ENCODE measurements at regions not wholly inside any gene's neighbourhood (a gene's known extent, or its start where the extent isn't known, plus 50 kb on each side); places are given as distances from the start of the nearest gene placed in this dataset.

DNA sequence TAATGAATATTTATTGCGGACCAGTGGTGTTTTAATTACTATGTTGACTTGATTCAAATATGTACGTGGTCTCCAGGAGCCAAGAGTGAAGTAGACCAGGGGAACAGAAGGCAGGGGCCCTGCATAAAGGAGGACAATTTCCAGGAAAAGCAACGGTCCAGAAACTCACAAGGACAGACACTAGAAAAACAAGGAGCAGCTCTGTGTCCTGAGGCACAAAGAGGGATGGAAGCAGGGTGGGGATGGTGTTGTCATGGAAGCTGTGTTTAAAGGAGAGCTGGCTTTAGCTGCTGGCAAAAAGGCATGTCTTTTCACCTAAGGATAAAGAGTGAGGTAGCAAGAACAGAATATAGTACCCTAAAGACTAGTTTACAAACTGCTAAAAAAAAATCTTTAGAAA, 254.1 kb upstream of the TENM3 start:
- Histone ChIP-seq H3K4me2 (ENCODE audit: low read length) (no peak overlapping the region), H2AFZ (ENCODE audit: low read depth, low read length) (no peak overlapping the region), H3K36me3 (ENCODE audit: insufficient read depth, low read length) (no peaks in the 10 kb centered on the region), H3K79me2 (ENCODE audit: insufficient read depth, low read length) (no peaks in the 10 kb centered on the region), H3K27me3 (ENCODE audit: insufficient read depth, low read length) (no peaks in the 10 kb centered on the region), H3K9ac (ENCODE audit: low read length) (no peak overlapping the region), H3K4me3 (ENCODE audit: insufficient read depth, low read depth, low read length) (no peak overlapping the region), H3K4me1 (ENCODE audit: insufficient read depth, low read length) (no peaks in the 10 kb centered on the region), H3K27ac (ENCODE audit: low read depth, low read length) (no peak overlapping the region), H4K20me1 (ENCODE audit: insufficient read depth, low read length) (no peaks in the 10 kb centered on the region), H3K9me3 (ENCODE audit: insufficient read depth, low read depth, low read length) (no peaks in the 10 kb centered on the region)
- Mint-ChIP-seq H3K27ac (ENCODE audit: unreplicated experiment) (no peak overlapping the region), H3K36me3 (ENCODE audit: low read depth, unreplicated experiment) (peaks cover 3% of the 10 kb centered on the region), H3K4me1 (ENCODE audit: low read depth, unreplicated experiment) (no peaks in the 10 kb centered on the region), H3K9me3 (ENCODE audit: unreplicated experiment) (no peaks in the 10 kb centered on the region), H3K27me3 (ENCODE audit: low read depth, unreplicated experiment) (peaks cover 2% of the 10 kb centered on the region), H3K4me3 (ENCODE audit: unreplicated experiment) (no peak overlapping the region)
- DNase-seq (ENCODE audit: low read depth): no peak
- no peak for FAIRE-seq
- TF ChIP-seq, protein P1, sequence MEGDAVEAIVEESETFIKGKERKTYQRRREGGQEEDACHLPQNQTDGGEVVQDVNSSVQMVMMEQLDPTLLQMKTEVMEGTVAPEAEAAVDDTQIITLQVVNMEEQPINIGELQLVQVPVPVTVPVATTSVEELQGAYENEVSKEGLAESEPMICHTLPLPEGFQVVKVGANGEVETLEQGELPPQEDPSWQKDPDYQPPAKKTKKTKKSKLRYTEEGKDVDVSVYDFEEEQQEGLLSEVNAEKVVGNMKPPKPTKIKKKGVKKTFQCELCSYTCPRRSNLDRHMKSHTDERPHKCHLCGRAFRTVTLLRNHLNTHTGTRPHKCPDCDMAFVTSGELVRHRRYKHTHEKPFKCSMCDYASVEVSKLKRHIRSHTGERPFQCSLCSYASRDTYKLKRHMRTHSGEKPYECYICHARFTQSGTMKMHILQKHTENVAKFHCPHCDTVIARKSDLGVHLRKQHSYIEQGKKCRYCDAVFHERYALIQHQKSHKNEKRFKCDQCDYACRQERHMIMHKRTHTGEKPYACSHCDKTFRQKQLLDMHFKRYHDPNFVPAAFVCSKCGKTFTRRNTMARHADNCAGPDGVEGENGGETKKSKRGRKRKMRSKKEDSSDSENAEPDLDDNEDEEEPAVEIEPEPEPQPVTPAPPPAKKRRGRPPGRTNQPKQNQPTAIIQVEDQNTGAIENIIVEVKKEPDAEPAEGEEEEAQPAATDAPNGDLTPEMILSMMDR (IDR thresholded peaks at IDR 0.05; ENCODE audit: insufficient read depth, low read depth, low read length): no peak
- TF ChIP-seq EZH2 (IDR thresholded peaks at IDR 0.05; ENCODE audit: insufficient read depth, low read length): no peak

DNA sequence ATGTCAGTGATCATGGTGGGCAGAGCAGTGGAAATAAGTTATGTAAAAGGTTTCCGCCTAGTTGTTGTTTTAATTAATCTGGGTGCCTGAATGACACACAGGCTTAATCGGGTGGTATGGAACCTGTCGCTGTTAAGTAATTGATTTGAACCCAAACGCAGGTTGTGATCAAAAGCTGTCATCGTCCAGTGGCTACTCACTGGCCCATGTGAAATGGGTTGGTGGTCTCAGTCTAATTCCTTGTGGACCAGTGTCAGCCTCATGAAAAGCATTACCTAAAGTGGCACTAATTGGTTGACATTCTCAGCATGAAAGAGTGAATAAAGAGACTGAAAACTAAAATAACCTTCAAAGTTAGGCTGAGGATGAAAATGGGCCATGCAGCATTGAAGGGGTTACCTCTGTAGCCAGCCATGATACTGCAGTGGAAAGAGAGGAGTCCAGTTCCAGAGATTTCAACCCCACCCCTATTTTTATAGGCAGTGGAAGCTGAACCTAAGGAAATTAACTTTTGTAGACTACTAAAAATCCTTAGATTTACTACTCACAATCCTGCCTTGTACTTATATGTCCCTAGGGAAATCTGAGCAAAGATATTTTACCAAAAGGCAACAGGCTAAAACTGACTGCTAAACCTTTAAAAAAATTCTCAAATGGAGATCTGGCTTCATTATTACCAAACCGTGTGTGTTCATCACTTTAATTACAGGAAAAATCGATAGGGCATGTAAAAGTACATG, 251.7 kb upstream of the TENM3 start:
- H3K36me3 Mint-ChIP-seq (ENCODE audit: low read depth, unreplicated experiment): peaks cover under 1% of the 10 kb centered on the region
- H3K27me3 Mint-ChIP-seq (ENCODE audit: low read depth, unreplicated experiment): peaks cover 2% of the 10 kb centered on the region
- Histone ChIP-seq H3K79me2 (ENCODE audit: insufficient read depth, low read length) (no peaks in the 10 kb centered on the region), H3K4me3 (ENCODE audit: insufficient read depth, low read depth, low read length) (no peak overlapping the region), H3K4me1 (ENCODE audit: insufficient read depth, low read length) (no peaks in the 10 kb centered on the region), H3K4me2 (ENCODE audit: low read length) (no peak overlapping the region), H3K36me3 (ENCODE audit: insufficient read depth, low read length) (no peaks in the 10 kb centered on the region), H3K27me3 (ENCODE audit: insufficient read depth, low read length) (no peaks in the 10 kb centered on the region), H3K9me3 (ENCODE audit: insufficient read depth, low read depth, low read length) (no peaks in the 10 kb centered on the region), H3K9ac (ENCODE audit: low read length) (no peak overlapping the region), H4K20me1 (ENCODE audit: insufficient read depth, low read length) (no peaks in the 10 kb centered on the region), H3K27ac (ENCODE audit: low read depth, low read length) (no peak overlapping the region), H2AFZ (ENCODE audit: low read depth, low read length) (no peak overlapping the region)
- H3K9me3 Mint-ChIP-seq (ENCODE audit: unreplicated experiment): no peaks in the 10 kb centered on the region
- TF ChIP-seq, protein P1 (IDR thresholded peaks at IDR 0.05; ENCODE audit: insufficient read depth, low read depth, low read length): no peak
- no peak for TF ChIP-seq EZH2 (IDR thresholded peaks at IDR 0.05; ENCODE audit: insufficient read depth, low read length)
- no peaks in the 10 kb centered on the region for H3K4me1 Mint-ChIP-seq (ENCODE audit: low read depth, unreplicated experiment)
- H3K27ac Mint-ChIP-seq (ENCODE audit: unreplicated experiment): no peak overlapping the region
- no peak for DNase-seq (ENCODE audit: low read depth)
- FAIRE-seq: no peak
- no peak overlapping the region for H3K4me3 Mint-ChIP-seq (ENCODE audit: unreplicated experiment)
